HEK293T (cell line): ENCODE measurements at regions not wholly inside any gene's neighbourhood (a gene's known extent, or its start where the extent isn't known, plus 50 kb on each side); places are given as distances from the start of the nearest gene placed in this dataset.

Source experiments
- ARNT ChIP-seq: fragments of 450-650 bp; IDR thresholded peaks from 2 replicates; pipeline ENCODE4 v1.6.1; 2017; ENCODE audit warnings: mild to moderate bottlenecking
- ELF4 ChIP-seq: fragments of 450-650 bp; IDR thresholded peaks from 2 replicates; pipeline ENCODE4 v1.6.1; 2017; ENCODE audit warnings: antibody characterized with exemption
- FOXA1 ChIP-seq: fragments of 450-650 bp; IDR thresholded peaks from 2 replicates; pipeline ENCODE4 v1.6.1; 2016; ENCODE audit warnings: mild to moderate bottlenecking
- L3MBTL2 ChIP-seq: fragments of 450-650 bp; conservative IDR thresholded peaks from 2 replicates; pipeline ENCODE4 v1.6.1; 2016; ENCODE audit warnings: mild to moderate bottlenecking
- ZNF384 ChIP-seq: fragments of 450-650 bp; IDR thresholded peaks from 2 replicates; pipeline ENCODE4 v1.6.1; 2016

DNA sequence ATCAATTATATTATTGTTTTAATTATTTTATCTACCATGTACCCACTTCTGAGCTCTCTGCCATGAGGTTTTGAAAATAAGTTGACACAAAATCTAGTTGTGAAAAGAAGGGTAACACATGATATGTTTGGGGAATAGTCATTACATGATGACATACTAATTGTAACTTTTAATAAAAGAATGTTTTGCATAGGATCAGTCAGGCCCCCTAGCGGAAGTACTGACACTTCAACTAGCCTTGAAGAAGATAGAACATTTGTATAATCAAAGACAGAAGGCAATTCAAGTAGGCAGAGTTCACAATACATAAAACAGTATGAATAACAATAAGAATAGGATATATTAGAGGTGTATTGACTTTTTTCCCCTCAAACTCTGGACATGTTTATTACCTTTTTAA, 1191.0 kb upstream of the AGA start:
- TF ChIP-seq L3MBTL2 (no peak), ZNF384 (no peak), ARNT (no peak), FOXA1 (no peak), ELF4 (no peak)
